Testis (tissue), 2 donors: ENCODE measurements at regions not wholly inside any gene's neighbourhood (a gene's known extent, or its start where the extent isn't known, plus 50 kb on each side); places are given as distances from the start of the nearest gene placed in this dataset.

Source experiments
- POLR2A ChIP-seq: fragments of 450-650 bp; IDR thresholded peaks from one replicate; pipeline ENCODE4 v1.6.1; 2017; ENCODE audit warnings: antibody characterized with exemption, mild to moderate bottlenecking, moderate library complexity
- TF ChIP-seq, protein P1 (sequence below), 3 experiments: fragments of 450-650 bp in 2 of 3; fragments of 200-600 bp in 1 of 3; sonication (generic) in 1 of 3; IDR thresholded peaks; one replicate each; pipeline ENCODE4 v1.5.1; 2016 to 2019; ENCODE audit warnings: antibody characterized with exemption in 3 of 3, mild to moderate bottlenecking in 2 of 3, moderate library complexity in 1 of 3

DNA sequence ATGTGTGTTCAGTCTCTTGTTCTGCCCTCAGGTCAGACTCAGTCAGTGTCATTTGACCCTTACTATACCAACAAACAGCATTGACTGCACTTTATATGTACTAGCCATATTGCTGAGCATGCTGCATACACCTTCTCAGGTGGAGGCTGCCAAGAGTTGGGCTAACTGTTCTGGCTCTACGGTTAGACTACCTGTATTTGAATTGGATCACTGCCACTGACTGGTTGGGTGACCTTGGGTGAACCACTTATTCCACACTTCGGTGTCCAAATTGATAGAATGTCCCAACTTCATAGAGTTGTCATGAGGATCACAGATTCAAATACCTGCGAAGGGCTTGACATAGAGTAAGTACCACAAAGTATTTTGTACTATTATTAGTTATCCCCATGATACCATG lies 91.2 kb upstream of the GPR50 start:
- TF ChIP-seq, protein P1, sequence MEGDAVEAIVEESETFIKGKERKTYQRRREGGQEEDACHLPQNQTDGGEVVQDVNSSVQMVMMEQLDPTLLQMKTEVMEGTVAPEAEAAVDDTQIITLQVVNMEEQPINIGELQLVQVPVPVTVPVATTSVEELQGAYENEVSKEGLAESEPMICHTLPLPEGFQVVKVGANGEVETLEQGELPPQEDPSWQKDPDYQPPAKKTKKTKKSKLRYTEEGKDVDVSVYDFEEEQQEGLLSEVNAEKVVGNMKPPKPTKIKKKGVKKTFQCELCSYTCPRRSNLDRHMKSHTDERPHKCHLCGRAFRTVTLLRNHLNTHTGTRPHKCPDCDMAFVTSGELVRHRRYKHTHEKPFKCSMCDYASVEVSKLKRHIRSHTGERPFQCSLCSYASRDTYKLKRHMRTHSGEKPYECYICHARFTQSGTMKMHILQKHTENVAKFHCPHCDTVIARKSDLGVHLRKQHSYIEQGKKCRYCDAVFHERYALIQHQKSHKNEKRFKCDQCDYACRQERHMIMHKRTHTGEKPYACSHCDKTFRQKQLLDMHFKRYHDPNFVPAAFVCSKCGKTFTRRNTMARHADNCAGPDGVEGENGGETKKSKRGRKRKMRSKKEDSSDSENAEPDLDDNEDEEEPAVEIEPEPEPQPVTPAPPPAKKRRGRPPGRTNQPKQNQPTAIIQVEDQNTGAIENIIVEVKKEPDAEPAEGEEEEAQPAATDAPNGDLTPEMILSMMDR (IDR thresholded peaks at IDR 0.05): no peak
- no peak for TF ChIP-seq POLR2A
